Left renal pelvis (tissue), 4 donors: ENCODE measurements at regions not wholly inside any gene's neighbourhood (a gene's known extent, or its start where the extent isn't known, plus 50 kb on each side); places are given as distances from the start of the nearest gene placed in this dataset.

Source experiments
- DNase-seq, 4 donors: peaks; one replicate each; pipeline ENCODE4 v3.0.0-alpha.2; 2013; ENCODE audit warnings: low read depth in 4 of 4, low spot score in 3 of 4

GRCh38 chr9:126556560-126557250 lies 57.0 kb upstream of the LMX1B start:
- no peak for DNase-seq

- DNase-seq: peak in 3 of 4 donors; percentile 29 to 40 (median 35)
Measured at GRCh38 chr9:126558051-126558665, 55.6 kb upstream of the LMX1B start.

- DNase-seq: no peak
Measured at GRCh38 chr9:126559296-126559695, 54.4 kb upstream of the LMX1B start.

GRCh38 chr9:126561582-126561981 lies 52.1 kb upstream of the LMX1B start:
- DNase-seq: no peak

- DNase-seq: no peak
Measured at GRCh38 chr9:126563556-126563955, 50.2 kb upstream of the LMX1B start.
